H9 (cell line): ENCODE measurements at regions not wholly inside any gene's neighbourhood (a gene's known extent, or its start where the extent isn't known, plus 50 kb on each side); places are given as distances from the start of the nearest gene placed in this dataset.

Experiments
- DNase-seq: peaks from one replicate; pipeline ENCODE4 v3.0.0-alpha.2; 2017
- H2AFZ ChIP-seq: one replicate; pipeline ENCODE4 v1.6.1; 2013; ENCODE audit warnings: mild to moderate bottlenecking, low read length, control low read depth, moderate library complexity
- H2AK5ac ChIP-seq: 2 replicates; pipeline ENCODE4 v1.6.1; 2013; ENCODE audit warnings: low read length, control low read depth, mixed read lengths; ENCODE audit not compliant: insufficient read length
- H2BK120ac ChIP-seq: one replicate; pipeline ENCODE4 v1.6.1; 2013; ENCODE audit warnings: low read depth, mild to moderate bottlenecking, low read length, control low read depth, inconsistent platforms; ENCODE audit not compliant: poor library complexity, severe bottlenecking
- H2BK12ac ChIP-seq: 2 replicates; pipeline ENCODE4 v1.6.1; 2013; ENCODE audit warnings: low read length, control low read depth, mixed read lengths, low read depth; ENCODE audit not compliant: insufficient read length
- H2BK15ac ChIP-seq: 2 replicates; pipeline ENCODE4 v1.6.1; 2013; ENCODE audit warnings: low read depth, low read length, control low read depth
- H2BK20ac ChIP-seq: one replicate; pipeline ENCODE4 v1.6.1; 2013; ENCODE audit warnings: low read depth, mild to moderate bottlenecking, low read length, control low read depth, inconsistent platforms; ENCODE audit not compliant: poor library complexity, severe bottlenecking
- H2BK5ac ChIP-seq: 2 replicates; pipeline ENCODE4 v1.6.1; 2013; ENCODE audit warnings: low read length, control low read depth, mixed read lengths; ENCODE audit not compliant: insufficient read length
- H3K14ac ChIP-seq: 2 replicates; pipeline ENCODE4 v1.6.1; 2013; ENCODE audit warnings: low read length, control low read depth; ENCODE audit not compliant: insufficient read depth
- H3K18ac ChIP-seq: 2 replicates; pipeline ENCODE4 v1.6.1; 2013; ENCODE audit warnings: low read depth, mild to moderate bottlenecking, mixed read lengths, low read length, control low read depth; ENCODE audit not compliant: insufficient read length
- H3K23ac ChIP-seq: 2 replicates; pipeline ENCODE4 v1.6.1; 2013; ENCODE audit warnings: low read length, control low read depth, mixed read lengths, low read depth; ENCODE audit not compliant: insufficient read length
- H3K23me2 ChIP-seq: 2 replicates; pipeline ENCODE4 v1.6.1; 2013; ENCODE audit warnings: low read depth, mild to moderate bottlenecking, mixed read lengths, low read length, control low read depth; ENCODE audit not compliant: insufficient read length, poor library complexity, severe bottlenecking
- H3K27ac ChIP-seq: 2 replicates; pipeline ENCODE4 v1.5.1; 2013; ENCODE audit warnings: low read length, control low read depth, mixed read lengths, low read depth; ENCODE audit not compliant: insufficient read length
- H3K27me3 ChIP-seq: 2 replicates; pipeline ENCODE4 v1.6.1; 2013; ENCODE audit warnings: low read length, control low read depth, inconsistent platforms; ENCODE audit not compliant: insufficient read depth
- H3K4ac ChIP-seq: 2 replicates; pipeline ENCODE4 v1.6.1; 2013; ENCODE audit warnings: low read depth, mild to moderate bottlenecking, control low read depth, inconsistent platforms, low read length, moderate library complexity
- H3K4me1 ChIP-seq: 2 replicates; pipeline ENCODE4 v1.6.1; 2013; ENCODE audit warnings: low read length, control low read depth, inconsistent platforms; ENCODE audit not compliant: insufficient read depth
- H3K4me2 ChIP-seq: 2 replicates; pipeline ENCODE4 v1.6.1; 2013; ENCODE audit warnings: low read length, control low read depth, mixed read lengths; ENCODE audit not compliant: insufficient read length, insufficient read depth
- H3K56ac ChIP-seq: 2 replicates; pipeline ENCODE4 v1.6.1; 2013; ENCODE audit warnings: low read depth, mild to moderate bottlenecking, mixed read lengths, low read length, control low read depth; ENCODE audit not compliant: insufficient read length
- H3K79me1 ChIP-seq: 2 replicates; pipeline ENCODE4 v1.6.1; 2013; ENCODE audit warnings: low read depth, mild to moderate bottlenecking, moderate library complexity, low read length, control low read depth, inconsistent platforms; ENCODE audit not compliant: insufficient read depth, poor library complexity, severe bottlenecking
- H3K79me2 ChIP-seq: 2 replicates; pipeline ENCODE4 v1.6.1; 2013; ENCODE audit warnings: low read length, control low read depth, inconsistent platforms; ENCODE audit not compliant: insufficient read depth
- H3K9ac ChIP-seq: 2 replicates; pipeline ENCODE4 v1.6.1; 2013; ENCODE audit warnings: low read length, control low read depth, mixed read lengths; ENCODE audit not compliant: insufficient read length; ENCODE audit errors: extremely low read depth
- H3K9me3 ChIP-seq: one replicate; pipeline ENCODE4 v1.6.1; 2013; ENCODE audit warnings: low read depth, low read length, inconsistent platforms; ENCODE audit not compliant: control insufficient read depth
- H3T11ph ChIP-seq: one replicate; pipeline ENCODE4 v1.6.1; 2013; ENCODE audit warnings: mild to moderate bottlenecking, low read length, control low read depth, inconsistent platforms
- H4K20me1 ChIP-seq: one replicate; pipeline ENCODE4 v1.6.1; 2013; ENCODE audit not compliant: control insufficient read depth, insufficient read length, insufficient read depth
- H4K5ac ChIP-seq: 2 replicates; pipeline ENCODE4 v1.6.1; 2013; ENCODE audit warnings: low read depth, mild to moderate bottlenecking, mixed read lengths, low read length, control low read depth; ENCODE audit not compliant: insufficient read length
- H4K8ac ChIP-seq: replicated peaks from 2 replicates; pipeline ENCODE4 v1.6.1; 2013; ENCODE audit warnings: low read length, control low read depth, mixed read lengths, low read depth; ENCODE audit not compliant: insufficient read length
- H4K91ac ChIP-seq: 2 replicates; pipeline ENCODE4 v1.6.1; 2013; ENCODE audit warnings: low read depth, mild to moderate bottlenecking, moderate library complexity, mixed read lengths, low read length, control low read depth; ENCODE audit not compliant: insufficient read length
- H3K27ac Mint-ChIP-seq, 3 experiments: 2 replicates in 2 of 3; 3 replicates in 1 of 3; pipeline ENCODE4 v1.8.0; 2020 to 2021; ENCODE audit warnings: mixed read lengths in 3 of 3, mild to moderate bottlenecking in 1 of 3, moderate library complexity in 1 of 3
- H3K27me3 Mint-ChIP-seq: 2 replicates; pipeline ENCODE4 v1.8.0; 2021; ENCODE audit warnings: low read depth, mild to moderate bottlenecking, moderate library complexity, mixed read lengths
- H3K36me3 Mint-ChIP-seq, 3 experiments: 2 replicates in 2 of 3; 3 replicates in 1 of 3; pipeline ENCODE4 v1.8.0; 2020 to 2021; ENCODE audit warnings: low read depth in 3 of 3, mixed read lengths in 3 of 3; ENCODE audit not compliant: insufficient read depth in 1 of 3
- H3K4me1 Mint-ChIP-seq, 2 experiments: 2 replicates each; pipeline ENCODE4 v1.8.0; 2020; ENCODE audit warnings: mixed read lengths in 2 of 2
- H3K4me3 Mint-ChIP-seq, 2 experiments: 2 replicates in 1 of 2; 3 replicates in 1 of 2; pipeline ENCODE4 v1.8.0; 2020 to 2021; ENCODE audit warnings: mild to moderate bottlenecking in 2 of 2, mixed read lengths in 2 of 2, moderate library complexity in 1 of 2
- H3K9me3 Mint-ChIP-seq, 2 experiments: 2 replicates in 1 of 2; 3 replicates in 1 of 2; pipeline ENCODE4 v1.8.0; 2020; ENCODE audit warnings: mild to moderate bottlenecking in 2 of 2, mixed read lengths in 2 of 2, moderate library complexity in 1 of 2
- CTCF ChIP-seq: fragments of 200-600 bp; sonication (generic); conservative IDR thresholded peaks from 3 replicates; pipeline ENCODE4 v1.8.0; 2021; ENCODE audit warnings: antibody characterized with exemption, mild to moderate bottlenecking
- WGBS: extraction: QIAGEN DNeasy Blood & Tissue Kit; methylation state at CpG from one replicate; pipeline ENCODE4 v1.1.7; 2013; ENCODE audit warnings: missing lambda C conversion rate, low lambda C conversion rate, mixed read lengths; ENCODE audit not compliant: insufficient read length; ENCODE audit errors: extremely low coverage; 5-methylcytosine and 5-hydroxymethylcytosine counted together

- Histone ChIP-seq H3K4me2 (no peak overlapping the region), H3K79me1 (no peaks in the 10 kb centered on the region), H4K91ac (no peak overlapping the region), H3K27ac (no peak overlapping the region), H2BK15ac (no peak overlapping the region), H3K23ac (no peak overlapping the region), H2AK5ac (no peak overlapping the region), H4K5ac (no peak overlapping the region), H3K14ac (no peak overlapping the region), H2BK12ac (no peak overlapping the region), H2BK5ac (no peak overlapping the region), H3K18ac (no peak overlapping the region), H3K4ac (no peak overlapping the region), H3K56ac (no peak overlapping the region), H3K9me3 (no peaks in the 10 kb centered on the region), H3K9ac (no peak overlapping the region), H3K4me1 (no peaks in the 10 kb centered on the region), H3K79me2 (no peaks in the 10 kb centered on the region), H3T11ph (no peak overlapping the region), H3K27me3 (no peaks in the 10 kb centered on the region), H2BK20ac (no peak overlapping the region), H2AFZ (no peak overlapping the region), H4K8ac (no peak overlapping the region), H4K20me1 (no peaks in the 10 kb centered on the region), H3K23me2 (no peaks in the 10 kb centered on the region), H2BK120ac (no peak overlapping the region)
- no peaks in the 10 kb centered on the region for H3K27me3 Mint-ChIP-seq
- no peak overlapping the region for H3K27ac Mint-ChIP-seq
- no CpG with 5 or more reads among the region's 1 CpG for WGBS
- no peak for DNase-seq
- no peaks in the 10 kb centered on the region for H3K4me1 Mint-ChIP-seq
- no peak for TF ChIP-seq CTCF
- peaks cover 0 to 2% of the 10 kb centered on the region in 2 experiments; a peak in 2 of 5 replicates for H3K9me3 Mint-ChIP-seq
- no peaks in the 10 kb centered on the region for H3K36me3 Mint-ChIP-seq
- no peak overlapping the region for H3K4me3 Mint-ChIP-seq
These were observed 347.2 kb upstream of the PCDH9 start for GRCh38 chr13:67577361-67577760.
